Adrenal gland (tissue), 9 donors: ENCODE measurements at regions not wholly inside any gene's neighbourhood (a gene's known extent, or its start where the extent isn't known, plus 50 kb on each side); places are given as distances from the start of the nearest gene placed in this dataset.

Source experiments
- DNase-seq, 7 donors: peaks; one replicate each; pipeline ENCODE4 v3.0.0-alpha.2; 2019 to 2020
- H3K27ac ChIP-seq, 5 donors: fragments of 200-600 bp; sonication (generic) in 4 of 5; 1 replicate in 3 of 5; 2 replicates in 2 of 5; pipeline versions ENCODE4 v1.5.1 to v1.8.0; 2016 to 2020; ENCODE audit warnings: mild to moderate bottlenecking in 1 of 5
- H3K27me3 ChIP-seq: fragments of 200-600 bp; 2 replicates; pipeline ENCODE4 v1.8.0; 2021
- H3K36me3 ChIP-seq, 2 donors: fragments of 200-600 bp; replicated peaks in 1 of 2; 1 replicate in 1 of 2; 2 replicates in 1 of 2; pipeline versions ENCODE4 v1.5.1 to v1.8.0; 2018 to 2022
- H3K4me1 ChIP-seq, 2 donors: fragments of 200-600 bp; replicated peaks in 1 of 2; 1 replicate in 1 of 2; 2 replicates in 1 of 2; pipeline versions ENCODE4 v1.5.1 to v1.8.0; 2018 to 2021
- H3K4me3 ChIP-seq, 4 donors: fragments of 200-600 bp; sonication (generic) in 3 of 4; one replicate each; pipeline ENCODE4 v1.5.1; 2016 to 2018
- H3K9me3 ChIP-seq, 3 donors: fragments of 200-600 bp; sonication (generic) in 1 of 3; replicated peaks in 1 of 3; 1 replicate in 2 of 3; 2 replicates in 1 of 3; pipeline versions ENCODE4 v1.5.1 to v1.8.0; 2016 to 2021
- POLR2A ChIP-seq, 2 donors: fragments of 450-650 bp; IDR thresholded peaks; one replicate each; pipeline ENCODE4 v1.6.1; 2017; ENCODE audit warnings: antibody characterized with exemption in 2 of 2, mild to moderate bottlenecking in 2 of 2, moderate library complexity in 1 of 2
- WGBS, 4 donors: extraction: QIAGEN DNeasy Blood & Tissue Kit in 2 of 4; methylation state at CpG; one replicate each; pipeline versions ENCODE4 v1.1.5 to v1.1.7; 2013 to 2017; 5-methylcytosine and 5-hydroxymethylcytosine counted together
- intact Hi-C, 2 donors: fragments of 100-400 bp; cut with DNase I; formaldehyde crosslinking; loops; one replicate each; pipeline versions ENCODE4 v1.14.1 to v1.15.0; 2022 to 2023
- TF ChIP-seq, protein P1 (sequence below), 6 experiments: fragments of 450-650 bp in 4 of 6; fragments of 200-600 bp in 2 of 6; sonication (generic) in 1 of 6; IDR thresholded peaks; 1 replicate in 5 of 6; 2 replicates in 1 of 6; pipeline versions ENCODE4 v1.5.1 to v1.8.0; 2016 to 2021; ENCODE audit warnings: antibody characterized with exemption in 6 of 6, mild to moderate bottlenecking in 2 of 6, moderate library complexity in 1 of 6
- donor health status: healthy with polysubstance abuse.
- donor health status: Bipolar disorder and iron deficiency.
- donor health status: DM: yes; HTN: yes; CAD: no.
- donor health status: DM: no; HTN: no; CAD: no.
- donor health status: DM: no; HTN: no; CAD: no.

DNA sequence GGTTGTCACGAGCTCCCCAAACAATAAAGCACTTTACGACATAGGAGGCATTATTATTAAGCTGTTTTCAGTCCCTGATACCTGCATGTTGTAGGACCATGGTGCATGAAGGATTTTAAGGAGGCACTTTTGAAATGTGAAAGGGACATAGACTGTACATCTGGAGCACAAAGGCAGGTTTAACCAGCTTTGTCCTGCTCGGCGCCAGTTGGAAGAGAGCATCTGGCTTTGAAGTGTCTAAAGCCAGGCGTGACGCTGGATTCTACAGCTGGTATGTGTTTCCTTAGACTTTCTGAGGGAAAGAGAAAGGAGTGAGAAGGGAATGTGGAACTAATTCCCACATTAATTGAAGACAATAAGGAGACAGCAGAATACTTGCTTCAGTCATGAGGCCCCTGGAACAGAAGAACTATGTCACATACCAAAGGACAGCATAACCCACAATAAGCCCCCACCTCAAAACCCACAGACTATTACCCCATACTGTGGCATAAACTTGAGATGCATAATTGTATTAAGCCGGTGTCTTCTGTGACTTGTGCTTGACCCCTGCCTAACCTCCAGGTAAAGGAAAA lies 381.0 kb upstream of the MEX3C start:
- no peak overlapping the region for H3K27ac ChIP-seq
- no peaks in the 10 kb centered on the region for H3K27me3 ChIP-seq
- no peak for TF ChIP-seq POLR2A (IDR thresholded peaks at IDR 0.05)
- TF ChIP-seq, protein P1, sequence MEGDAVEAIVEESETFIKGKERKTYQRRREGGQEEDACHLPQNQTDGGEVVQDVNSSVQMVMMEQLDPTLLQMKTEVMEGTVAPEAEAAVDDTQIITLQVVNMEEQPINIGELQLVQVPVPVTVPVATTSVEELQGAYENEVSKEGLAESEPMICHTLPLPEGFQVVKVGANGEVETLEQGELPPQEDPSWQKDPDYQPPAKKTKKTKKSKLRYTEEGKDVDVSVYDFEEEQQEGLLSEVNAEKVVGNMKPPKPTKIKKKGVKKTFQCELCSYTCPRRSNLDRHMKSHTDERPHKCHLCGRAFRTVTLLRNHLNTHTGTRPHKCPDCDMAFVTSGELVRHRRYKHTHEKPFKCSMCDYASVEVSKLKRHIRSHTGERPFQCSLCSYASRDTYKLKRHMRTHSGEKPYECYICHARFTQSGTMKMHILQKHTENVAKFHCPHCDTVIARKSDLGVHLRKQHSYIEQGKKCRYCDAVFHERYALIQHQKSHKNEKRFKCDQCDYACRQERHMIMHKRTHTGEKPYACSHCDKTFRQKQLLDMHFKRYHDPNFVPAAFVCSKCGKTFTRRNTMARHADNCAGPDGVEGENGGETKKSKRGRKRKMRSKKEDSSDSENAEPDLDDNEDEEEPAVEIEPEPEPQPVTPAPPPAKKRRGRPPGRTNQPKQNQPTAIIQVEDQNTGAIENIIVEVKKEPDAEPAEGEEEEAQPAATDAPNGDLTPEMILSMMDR (IDR thresholded peaks at IDR 0.05): no peak
- no peaks in the 10 kb centered on the region for H3K36me3 ChIP-seq
- WGBS, 4 donors: 82 to 92% (median 88%) methylated on average over 7 of the region's 7 CpGs
- no peaks in the 10 kb centered on the region for H3K9me3 ChIP-seq
- no peaks in the 10 kb centered on the region for H3K4me1 ChIP-seq
- intact Hi-C loops: no loop called here
- no peak for DNase-seq
- H3K4me3 ChIP-seq: no peak overlapping the region

DNA sequence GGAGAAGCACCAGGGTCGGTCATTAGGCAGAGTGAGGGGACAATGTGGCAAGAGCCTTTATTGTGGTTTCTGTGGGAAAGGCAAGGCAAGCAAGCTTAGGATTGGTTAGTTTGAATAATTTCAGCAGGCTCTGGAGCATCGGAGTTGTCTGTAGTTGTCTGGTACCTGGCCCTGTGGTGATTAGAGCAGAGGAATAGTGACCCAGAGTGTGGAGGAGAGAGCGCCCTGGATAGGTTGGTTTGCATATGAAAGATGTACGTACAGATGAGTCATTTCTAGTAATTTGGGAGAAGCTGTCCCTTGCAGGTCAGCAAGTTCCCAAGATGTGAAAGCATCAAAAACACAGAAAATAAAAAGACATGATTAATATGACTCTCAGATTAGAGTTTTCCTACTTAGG lies 383.1 kb upstream of the MEX3C start:
- TF ChIP-seq, protein P1 (IDR thresholded peaks at IDR 0.05): no peak
- no peak for TF ChIP-seq POLR2A (IDR thresholded peaks at IDR 0.05)
- WGBS, 4 donors: 77 to 88% (median 83%) methylated on average over 4 of the region's 4 CpGs
- H3K36me3 ChIP-seq: no peaks in the 10 kb centered on the region
- H3K27me3 ChIP-seq: no peaks in the 10 kb centered on the region
- H3K9me3 ChIP-seq: no peaks in the 10 kb centered on the region
- intact Hi-C loops: no loop called here
- DNase-seq: no peak
- no peak overlapping the region for H3K4me3 ChIP-seq
- no peaks in the 10 kb centered on the region for H3K4me1 ChIP-seq
- no peak overlapping the region for H3K27ac ChIP-seq

DNA sequence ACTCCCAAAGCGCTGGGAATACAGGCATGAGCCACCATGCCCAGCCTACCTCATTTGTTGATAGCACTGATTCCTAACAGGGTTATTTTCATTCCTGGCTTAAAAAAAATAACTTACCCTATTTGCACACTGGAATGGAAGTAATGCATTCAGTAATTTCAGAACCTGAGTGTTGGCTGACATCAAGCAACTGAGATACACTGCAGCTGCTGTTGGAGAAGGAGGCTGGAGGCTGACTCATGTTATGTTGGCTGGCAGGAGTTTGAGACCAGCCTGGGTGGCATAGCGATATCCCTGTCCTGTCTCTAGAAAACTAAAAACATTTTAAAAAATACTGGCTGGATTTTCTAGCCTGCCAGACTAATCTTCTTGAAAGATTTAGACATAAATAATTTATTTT lies 385.1 kb upstream of the MEX3C start:
- TF ChIP-seq POLR2A (IDR thresholded peaks at IDR 0.05): no peak
- TF ChIP-seq, protein P1 (IDR thresholded peaks at IDR 0.05): no peak
- H3K9me3 ChIP-seq: no peaks in the 10 kb centered on the region
- H3K4me3 ChIP-seq: no peak overlapping the region
- H3K36me3 ChIP-seq: no peaks in the 10 kb centered on the region
- intact Hi-C loops: no loop called here
- WGBS, 4 donors: 68 to 94% (median 88%) methylated on average over 2 of the region's 2 CpGs
- no peaks in the 10 kb centered on the region for H3K27me3 ChIP-seq
- no peak overlapping the region for H3K27ac ChIP-seq
- DNase-seq: no peak
- no peaks in the 10 kb centered on the region for H3K4me1 ChIP-seq

DNA sequence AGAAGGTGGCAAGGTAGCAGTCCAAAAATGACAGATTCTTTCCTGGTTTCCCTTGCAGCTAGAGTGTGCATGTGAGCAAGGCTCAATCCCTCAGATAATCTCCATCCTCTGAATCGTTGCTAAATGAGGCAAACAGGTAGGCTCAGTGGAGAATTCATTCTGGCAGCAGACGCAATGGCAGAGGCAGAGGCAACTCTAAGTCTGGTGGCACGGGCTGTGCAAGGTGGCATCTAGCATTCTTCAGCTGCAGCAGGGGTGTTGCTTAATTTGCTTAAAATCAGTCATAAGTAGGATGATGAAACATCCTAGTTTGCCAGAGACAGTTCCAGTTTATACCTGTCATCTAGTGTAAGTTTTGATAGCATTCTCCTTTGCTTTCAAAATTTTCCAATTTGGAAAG lies 391.1 kb upstream of the MEX3C start:
- intact Hi-C loops: no loop called here

More for the DNA sequence above, 391.1 kb upstream of the MEX3C start:
- Histone ChIP-seq H3K36me3 (no peaks in the 10 kb centered on the region), H3K4me3 (no peak overlapping the region), H3K27ac (no peak overlapping the region), H3K27me3 (no peaks in the 10 kb centered on the region), H3K9me3 (no peaks in the 10 kb centered on the region), H3K4me1 (no peaks in the 10 kb centered on the region)
- no peak for DNase-seq
- TF ChIP-seq, protein P1 (IDR thresholded peaks at IDR 0.05): no peak
- TF ChIP-seq POLR2A (IDR thresholded peaks at IDR 0.05): no peak
- 70 to 75% (median 73%) methylated on average over 3 of the region's 3 CpGs for WGBS, 4 donors
